HG02870 (cell line): ENCODE measurements at regions not wholly inside any gene's neighbourhood (a gene's known extent, or its start where the extent isn't known, plus 50 kb on each side); places are given as distances from the start of the nearest gene placed in this dataset.
"Not testable (repeated sequence)": the region's sequence is repeated elsewhere in the genome, so short reads cannot be mapped to it uniquely, and the experiment has no call there.

Experiments used
- ATAC-seq: cut with Tn5 transposase; IDR thresholded peaks from one replicate; pipeline ENCODE4 v1.9.1; 2021; ENCODE audit warnings: mild to moderate bottlenecking, moderate library complexity; ENCODE audit not compliant: unreplicated experiment

DNA sequence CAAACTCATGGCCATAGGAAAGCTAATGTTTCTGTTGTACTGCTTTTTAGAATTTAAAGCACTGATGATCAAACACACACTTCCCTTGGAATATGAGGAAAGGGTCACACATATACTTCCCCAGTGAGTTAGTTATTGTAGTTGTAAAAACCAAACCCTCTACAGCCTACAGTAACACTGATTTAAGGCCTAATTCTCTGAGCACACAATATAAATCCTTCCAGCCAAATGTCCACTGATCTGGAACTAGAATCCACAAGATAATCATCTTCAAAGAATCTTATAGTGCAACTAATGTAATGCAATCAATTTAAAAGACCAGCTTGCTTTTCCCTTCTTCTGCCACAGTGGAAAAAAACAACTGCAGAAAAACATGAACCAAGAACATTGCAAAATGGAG is 219.3 kb downstream of the CAAP1 start:
- no peak for ATAC-seq

DNA sequence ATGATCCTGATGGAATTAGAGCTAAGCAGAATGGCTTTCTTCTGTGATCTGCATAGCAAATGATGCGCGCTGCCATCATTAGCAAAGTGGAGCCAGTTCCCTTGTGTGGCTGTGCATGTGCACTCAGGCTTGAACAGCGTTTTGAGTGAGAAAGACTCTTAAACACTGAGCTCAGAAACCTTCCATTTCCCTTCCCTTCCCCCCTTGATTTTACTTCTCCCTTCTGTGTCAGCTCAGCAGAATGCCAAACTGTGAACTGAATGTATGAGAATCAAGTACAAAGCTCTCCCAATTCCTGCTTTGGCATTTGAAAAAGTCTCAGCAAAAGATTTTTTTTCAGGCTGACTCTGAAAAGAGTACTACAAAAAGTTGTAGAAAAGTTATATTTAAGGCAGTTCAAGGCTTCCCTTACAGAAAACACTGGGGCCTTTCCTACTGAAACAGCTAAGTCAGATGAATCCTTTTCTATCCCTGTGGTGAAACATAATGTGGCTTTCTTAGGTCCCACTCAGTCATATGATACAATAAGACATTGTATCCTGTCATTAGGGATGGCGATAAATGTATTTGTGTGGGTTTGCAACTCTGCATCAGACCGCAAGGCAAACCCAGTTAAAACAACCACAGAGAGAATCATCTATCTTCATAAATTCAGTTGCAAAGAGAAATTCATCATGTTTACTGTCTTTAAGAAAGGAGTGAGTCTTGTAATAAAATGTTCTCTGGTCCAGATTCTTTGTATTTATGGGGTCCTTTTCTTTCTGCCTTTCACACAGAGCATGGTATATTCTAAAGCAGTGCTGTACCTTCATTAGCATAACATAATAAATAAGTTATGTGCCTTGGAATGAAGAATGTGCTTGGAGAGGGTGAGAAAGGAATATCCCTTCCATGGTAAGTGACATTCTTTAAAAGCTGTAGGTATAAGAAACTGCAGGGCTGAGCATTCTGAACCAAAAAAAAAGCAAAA is 222.6 kb downstream of the CAAP1 start:
- peak; percentile 73 for ATAC-seq

DNA sequence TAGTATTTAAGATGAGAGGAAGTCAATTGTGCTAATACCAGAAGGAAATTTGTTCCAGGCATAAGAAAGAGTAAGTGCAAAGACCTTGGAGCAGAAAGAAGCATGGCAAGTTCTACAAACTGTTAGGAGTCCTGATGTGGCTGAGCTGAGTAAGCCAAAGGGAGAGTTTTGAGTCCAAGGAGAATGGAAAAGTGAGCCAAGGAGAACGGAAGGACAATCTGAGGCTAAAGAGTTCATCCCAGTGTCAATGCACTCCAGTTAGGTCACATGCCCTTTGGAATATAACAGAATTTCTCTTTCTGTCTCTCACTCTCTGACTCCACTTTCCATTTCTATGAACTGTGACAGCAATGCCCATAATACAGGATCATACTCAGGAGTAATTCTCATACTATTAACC is 224.7 kb downstream of the CAAP1 start:
- ATAC-seq, result no peak

DNA sequence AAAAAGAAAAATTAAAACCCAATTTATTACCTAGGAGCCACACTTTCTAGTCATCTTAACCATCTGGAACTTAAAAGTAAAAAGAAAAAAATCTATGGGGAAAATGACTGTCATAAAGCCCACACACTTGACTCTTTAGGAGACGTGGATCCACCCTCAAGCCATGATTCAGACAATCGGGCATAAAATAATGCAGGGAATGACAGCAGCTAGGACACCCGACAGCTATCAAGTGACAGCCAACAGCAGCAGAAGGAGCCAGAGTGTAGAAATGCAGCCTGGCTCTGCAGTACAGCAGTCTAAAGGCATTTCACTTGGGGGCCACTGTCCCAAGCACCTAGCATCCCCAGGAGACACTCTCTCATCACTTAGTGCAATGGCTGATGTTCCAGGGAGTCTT is 226.9 kb downstream of the CAAP1 start:
- ATAC-seq, result no peak

DNA sequence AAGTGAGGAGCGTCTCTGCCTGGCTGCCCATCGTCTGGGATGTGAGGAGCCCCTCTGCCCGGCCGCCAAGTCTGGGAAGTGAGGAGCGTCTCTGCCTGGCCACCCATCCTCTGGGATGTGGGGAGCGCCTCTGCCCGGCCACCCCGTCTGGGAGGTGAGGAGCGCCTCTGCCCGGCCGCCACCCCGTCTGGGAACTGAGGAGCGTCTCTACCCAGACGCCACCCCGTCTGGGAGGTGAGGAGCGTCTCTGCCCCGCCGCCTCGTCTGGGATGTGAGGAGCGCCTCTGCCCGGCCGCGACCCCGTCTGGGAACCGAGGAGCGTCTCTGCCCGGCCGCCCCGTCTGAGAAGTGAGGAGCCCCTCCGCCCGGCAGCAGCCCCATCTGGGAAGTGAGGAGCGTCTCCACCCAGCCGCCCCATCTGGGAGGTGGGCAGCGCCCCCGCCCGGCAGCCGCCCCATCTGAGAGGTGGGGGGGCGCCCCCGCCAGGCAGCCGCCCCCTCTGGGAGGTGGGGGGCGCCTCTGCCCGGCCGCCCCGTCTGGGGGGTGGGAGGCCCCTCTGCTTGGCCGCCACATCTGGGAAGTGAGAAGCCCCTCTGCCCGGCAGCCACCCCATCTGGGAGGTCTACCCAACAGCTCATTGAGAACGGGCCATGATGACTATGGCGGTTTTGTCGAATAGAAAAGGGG is 228.4 kb downstream of the CAAP1 start:
- ATAC-seq, result not testable (repeated sequence)

DNA sequence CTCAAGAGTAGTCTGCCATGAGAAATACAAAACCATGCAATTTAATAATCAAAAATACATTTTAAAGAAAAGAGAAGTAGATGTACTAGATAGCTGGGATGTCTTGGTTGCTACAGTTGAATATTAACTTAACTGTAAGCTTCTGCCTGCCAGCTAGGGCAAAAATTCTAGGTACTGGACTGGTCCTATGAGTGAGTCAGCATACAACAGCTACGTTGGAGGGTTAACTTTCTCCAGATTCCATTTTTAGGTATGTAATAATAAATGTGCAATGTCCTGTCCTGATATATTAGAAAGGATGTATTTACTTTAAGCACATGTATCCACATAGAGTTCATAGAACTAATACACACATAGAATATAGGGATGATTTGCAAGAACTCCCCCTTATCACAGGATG is 230.1 kb downstream of the CAAP1 start:
- ATAC-seq, result no peak

DNA sequence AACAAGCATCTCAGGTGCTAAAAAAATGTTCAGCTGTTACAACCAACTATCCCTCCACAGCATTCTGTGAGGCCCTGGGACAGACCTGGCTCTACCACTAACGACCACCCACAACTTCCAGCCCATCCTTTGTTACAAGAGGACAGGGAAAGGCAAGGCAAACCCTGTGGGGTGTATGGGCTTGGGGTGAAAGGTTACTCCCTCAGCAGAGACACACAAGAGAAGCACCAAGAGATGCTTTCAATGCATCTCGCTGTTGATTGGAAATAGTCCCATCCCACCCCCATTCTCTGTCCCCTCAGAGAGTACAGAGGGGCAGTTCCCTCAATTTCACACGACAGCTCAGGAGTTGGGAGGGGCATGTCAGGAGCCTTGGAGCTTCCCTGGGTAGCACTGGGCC is 234.1 kb downstream of the CAAP1 start:
- ATAC-seq, result no peak

DNA sequence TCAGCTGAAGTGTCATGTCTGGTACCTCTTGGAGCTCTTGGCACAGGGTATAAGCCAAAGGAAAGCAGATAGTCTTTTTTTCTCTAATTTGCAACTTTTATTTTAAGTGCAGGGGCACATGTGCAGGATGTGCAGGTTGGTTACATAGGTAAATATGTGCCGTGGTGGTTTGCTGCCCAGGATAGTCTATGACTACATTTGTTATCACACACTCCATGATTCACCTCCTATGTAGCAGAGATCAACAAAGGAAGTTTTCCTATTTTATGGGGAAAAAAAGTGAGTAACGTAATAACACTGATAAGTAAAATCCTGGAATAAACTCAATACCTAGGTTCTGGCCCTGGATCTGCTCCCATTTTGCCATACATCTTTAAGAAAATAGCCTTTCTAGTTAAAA is 234.6 kb downstream of the CAAP1 start:
- ATAC-seq, result no peak

DNA sequence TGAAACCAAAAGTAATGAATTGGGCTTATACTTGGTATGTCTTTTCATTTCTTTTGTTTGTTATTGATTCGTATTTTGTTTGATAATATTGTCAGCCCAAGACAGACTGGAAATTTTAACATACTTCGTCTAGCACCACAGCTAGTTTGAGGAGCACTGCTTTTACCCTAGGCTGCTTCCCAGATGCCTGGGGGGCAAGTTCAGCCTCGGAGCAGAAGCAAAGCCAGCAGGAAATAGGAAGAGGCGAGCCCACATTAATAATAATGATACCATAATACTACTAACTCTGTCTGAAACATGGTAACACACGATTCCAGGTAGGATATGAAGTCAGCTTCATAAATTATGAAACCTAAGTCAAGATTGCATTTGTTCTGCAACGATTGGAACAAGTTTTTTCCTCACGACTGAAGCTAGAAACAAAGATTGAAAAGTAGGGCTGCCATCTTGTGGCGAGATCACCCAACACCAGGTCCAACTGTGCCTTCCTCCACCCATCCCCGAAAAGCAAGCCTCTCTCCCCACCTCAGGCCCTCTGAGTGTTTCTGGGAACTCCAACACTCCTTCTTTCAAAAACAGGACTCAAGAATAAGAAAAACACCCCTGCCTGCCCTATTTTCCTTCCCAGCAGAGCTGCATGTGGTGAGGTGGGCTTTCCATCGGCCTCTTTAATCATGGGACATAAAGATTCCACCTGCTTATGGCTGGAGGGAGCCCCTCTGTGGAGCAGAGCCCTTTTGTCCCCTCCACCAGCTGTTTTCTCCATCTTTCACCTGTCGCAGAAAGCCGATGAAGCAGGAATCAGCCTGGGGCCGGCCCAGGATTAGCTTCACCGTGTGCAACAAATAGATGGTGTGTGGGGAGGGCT is 236.4 kb downstream of the CAAP1 start:
- no peak for ATAC-seq

DNA sequence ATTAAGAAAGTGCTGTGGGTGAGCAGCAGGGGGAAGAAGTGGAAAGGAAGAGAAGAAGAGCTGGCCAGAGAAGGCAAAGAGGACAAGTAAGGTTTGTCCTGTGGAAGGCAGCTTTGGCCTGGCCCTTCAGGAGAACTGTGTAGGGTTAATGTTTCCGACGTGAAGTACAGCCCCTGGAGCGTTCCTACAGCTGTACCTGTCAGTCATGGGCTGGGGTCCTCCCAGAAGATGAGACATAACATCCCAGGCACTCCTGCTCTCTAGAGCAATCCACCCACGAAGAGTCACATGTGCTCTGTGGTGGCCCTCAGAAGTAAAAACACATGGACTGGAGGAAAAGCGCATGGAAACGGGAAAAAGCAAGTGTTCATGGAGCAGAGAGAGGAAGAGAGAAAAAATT is 237.4 kb downstream of the CAAP1 start:
- ATAC-seq, result no peak

DNA sequence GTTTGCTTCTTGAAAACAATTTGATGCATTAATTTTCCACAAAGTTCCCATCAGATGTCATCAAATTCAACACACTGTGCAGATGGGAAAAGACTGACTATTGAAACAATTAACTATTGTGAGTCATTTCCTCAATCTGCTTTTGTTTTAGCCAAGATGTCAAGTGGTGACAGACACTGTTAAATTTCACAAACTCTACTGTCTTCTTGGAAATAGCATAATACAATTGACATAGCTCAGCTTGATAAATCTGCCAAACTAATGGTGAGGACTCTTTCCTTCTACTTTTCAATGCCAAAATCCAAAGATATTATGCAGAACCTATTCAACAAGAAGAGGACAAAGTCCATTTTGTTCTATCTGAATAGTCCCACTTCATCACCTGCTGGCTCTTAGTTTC is 242.3 kb downstream of the CAAP1 start:
- ATAC-seq, result no peak

DNA sequence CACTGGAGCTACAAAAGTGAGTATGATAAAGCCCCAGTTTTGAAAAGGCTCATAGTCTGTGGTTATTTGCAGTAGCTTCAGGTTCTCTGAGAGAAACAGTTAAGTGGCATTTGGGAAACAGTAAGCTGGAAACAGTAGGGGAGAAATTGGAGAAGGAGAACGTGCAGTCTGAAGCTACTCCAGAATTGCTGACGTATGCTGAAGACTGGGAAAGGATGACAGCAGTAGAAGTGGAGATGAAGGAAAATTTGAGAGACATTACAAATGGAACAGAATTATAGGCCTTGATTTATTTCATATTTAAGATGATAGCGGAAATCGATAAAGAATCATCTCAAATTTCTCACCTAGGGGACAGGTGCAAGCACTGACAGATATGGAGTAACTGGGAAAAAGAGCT is 248.8 kb downstream of the CAAP1 start:
- no peak for ATAC-seq

DNA sequence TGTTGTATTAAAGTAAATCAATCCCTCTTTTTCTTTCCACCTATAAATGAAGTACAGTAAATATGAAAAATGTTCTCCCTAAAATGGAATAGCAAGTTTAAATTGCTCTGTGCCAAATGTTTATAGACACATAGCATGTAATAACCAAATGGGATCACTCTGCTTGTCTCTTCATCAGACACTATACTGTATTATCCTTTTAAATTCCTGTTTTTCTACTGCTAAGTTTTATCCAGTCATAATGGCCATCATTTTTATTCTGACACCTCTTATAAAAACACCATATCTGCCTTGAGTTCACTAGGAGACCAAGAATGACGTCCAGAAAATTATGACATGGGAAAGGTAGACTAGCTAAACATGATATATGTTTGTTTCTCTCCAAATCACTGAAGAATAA is 252.8 kb downstream of the CAAP1 start:
- ATAC-seq, result no peak

DNA sequence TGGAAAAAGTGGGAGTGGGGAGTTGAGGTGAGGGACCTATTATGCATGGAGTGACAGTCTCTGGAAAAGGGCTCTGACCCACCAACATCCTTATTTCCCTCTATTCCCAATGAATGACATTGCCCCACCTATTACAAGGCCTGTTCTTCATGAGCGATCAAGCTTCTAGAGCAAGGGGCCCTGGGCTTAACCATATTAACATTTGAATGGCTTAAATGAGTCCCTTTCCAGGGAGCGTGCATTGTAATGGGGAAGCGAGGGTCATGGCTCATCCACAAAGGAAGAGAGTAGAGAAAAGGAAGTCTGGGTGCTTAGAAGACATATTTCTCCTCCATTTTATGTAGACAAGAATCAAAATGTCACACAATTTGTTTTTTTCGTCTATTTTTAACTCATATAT is 255.5 kb downstream of the CAAP1 start:
- ATAC-seq, result no peak

DNA sequence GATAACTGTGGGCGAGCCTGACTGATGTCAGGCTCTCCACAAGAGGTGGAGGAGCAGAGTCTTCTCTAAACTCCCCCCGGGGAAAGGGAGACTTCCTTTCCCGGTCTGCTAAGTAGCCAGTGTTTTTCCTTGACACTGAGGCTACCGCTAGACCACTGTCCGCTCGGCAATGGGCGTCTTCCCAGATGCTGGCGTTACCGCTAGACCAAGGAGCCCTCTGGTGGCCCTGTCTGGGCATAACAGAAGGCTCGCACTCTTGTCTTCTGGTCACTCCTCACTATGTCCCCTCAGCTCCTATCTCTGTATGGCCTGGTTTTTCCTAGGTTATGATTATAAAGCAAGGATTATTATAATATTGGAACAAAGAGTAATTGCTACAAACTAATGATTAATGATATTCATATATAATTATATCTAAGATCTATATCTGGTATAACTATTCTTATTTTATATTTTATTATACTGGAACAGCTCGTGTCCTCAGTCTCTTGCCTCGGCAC is 278.7 kb downstream of the CAAP1 start:
- ATAC-seq, result not testable (repeated sequence)

DNA sequence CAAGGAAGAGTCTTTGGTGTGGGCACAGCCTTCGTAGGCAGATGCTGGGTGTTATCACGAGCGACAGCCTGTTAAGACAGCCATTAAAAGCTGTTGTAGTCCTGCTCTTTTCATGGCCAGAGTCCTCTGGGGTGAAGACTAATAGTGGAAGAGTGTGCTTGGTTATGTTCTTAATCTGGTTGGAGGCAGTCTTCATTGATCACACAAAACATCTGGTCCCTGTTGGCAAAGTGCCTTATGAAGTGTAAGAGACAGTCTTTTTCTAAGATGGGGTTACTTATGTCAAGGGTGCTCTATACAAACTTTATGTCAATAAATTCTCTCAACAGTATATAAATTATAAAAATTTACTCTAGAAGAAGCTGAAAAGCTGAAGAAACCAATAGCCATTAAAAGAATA is 280.4 kb downstream of the CAAP1 start:
- no peak for ATAC-seq

DNA sequence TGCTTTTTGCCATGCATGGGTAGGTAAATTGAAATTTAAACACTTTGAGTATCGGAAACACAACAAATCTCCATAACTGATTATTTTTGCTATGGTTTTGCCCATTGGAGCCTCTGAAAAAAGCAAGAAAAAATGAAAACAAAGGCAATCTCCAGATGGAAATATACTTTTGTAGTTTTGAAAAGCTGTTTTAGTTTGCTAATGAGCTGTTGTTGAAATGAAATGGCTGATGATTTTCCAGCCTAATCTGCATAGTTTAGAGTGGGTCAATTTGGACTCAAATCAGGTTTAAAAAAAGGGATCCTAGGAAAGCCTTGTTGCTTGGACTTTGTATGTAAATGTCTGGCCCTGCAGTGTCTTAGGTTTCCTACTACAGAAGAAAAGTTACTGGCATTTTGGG is 285.8 kb downstream of the CAAP1 start:
- no peak for ATAC-seq

DNA sequence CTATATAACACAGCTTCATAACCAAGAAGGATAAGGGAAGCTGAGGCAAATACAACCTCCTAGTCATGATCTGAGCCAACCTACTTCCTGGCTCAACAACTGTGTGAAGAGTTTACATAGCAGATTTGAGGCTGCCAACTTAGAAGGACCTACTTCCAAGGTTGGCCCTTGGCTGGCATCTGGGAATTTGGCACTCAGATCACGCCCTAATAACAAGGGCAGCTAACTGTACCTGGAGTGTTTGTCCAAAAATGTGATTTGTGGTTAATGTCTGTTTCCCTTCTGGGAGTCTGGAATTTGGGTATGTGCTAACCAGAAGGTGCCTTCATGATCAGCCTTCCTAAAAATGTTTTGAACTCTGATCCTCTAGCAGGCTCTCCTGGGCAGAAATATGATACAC is 287.2 kb downstream of the CAAP1 start:
- ATAC-seq, result no peak

DNA sequence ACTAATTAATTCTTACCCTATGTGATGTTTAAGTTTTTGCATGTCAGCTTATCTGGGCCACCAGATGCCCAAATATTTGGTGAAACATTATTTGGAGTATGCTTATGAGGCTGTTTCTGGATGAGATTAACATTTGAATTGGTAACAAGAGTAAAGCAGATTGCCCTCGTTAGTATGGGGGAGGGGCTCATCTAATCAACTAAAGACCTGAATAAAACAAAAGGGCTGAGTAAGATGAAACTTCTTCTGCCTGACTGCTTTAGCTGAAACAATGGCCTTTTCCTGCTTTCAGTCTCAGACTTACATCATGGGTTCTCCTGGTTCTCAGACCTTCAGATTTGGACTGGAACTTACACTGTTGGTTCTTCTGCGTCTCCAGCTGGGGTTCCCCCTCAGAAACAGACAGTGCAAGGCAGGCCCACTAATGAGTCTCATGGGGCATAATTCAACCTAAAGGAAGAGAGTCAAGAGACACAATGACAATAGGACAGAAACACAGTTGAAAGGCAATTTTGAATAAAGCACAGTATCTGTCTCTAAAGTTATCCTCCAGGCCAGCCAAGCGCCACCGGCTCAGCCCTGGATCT is 288.4 kb downstream of the CAAP1 start:
- ATAC-seq, result no peak

DNA sequence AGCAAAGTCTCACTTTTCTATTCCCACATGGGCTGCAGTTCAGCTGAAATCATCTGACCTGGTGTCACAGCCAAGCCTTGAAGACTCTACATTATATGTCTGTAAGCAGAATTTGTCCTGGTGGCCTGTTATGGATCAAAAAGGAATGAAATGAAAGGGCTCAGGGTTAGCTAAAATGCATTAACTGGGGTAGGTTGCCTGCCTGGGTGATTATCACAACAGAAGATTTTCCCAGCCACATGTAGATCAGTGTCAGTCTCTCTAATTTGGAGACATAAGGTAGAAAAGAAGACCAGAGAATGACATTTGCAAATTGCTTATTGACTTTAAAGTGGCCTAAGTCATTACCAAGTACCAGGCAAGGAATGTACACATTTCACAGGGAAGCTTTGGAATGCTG is 289.0 kb downstream of the CAAP1 start:
- ATAC-seq, result no peak
